ENCODE measurements at regions not wholly inside any gene's neighbourhood (a gene's known extent, or its start where the extent isn't known, plus 50 kb on each side); places are given as distances from the start of the nearest gene placed in this dataset.

- DNase-seq (ENCODE audit: low read depth in 4 of 4, low spot score in 3 of 4) = no peak
Observed at GRCh38 chr7:45235905-45236304, 78.3 kb downstream of the RAMP3 start.

GRCh38 chr7:45236666-45237065 lies 79.1 kb downstream of the RAMP3 start:
- DNase-seq (ENCODE audit: low read depth in 4 of 4, low spot score in 3 of 4) = no peak

GRCh38 chr7:45237788-45238461 lies 80.3 kb downstream of the RAMP3 start:
- DNase-seq (ENCODE audit: low read depth in 4 of 4, low spot score in 3 of 4) = no peak

- no peak for DNase-seq (ENCODE audit: low read depth in 4 of 4, low spot score in 3 of 4)
Observed at GRCh38 chr7:45238806-45239205, 81.2 kb downstream of the RAMP3 start.

- DNase-seq (ENCODE audit: low read depth in 4 of 4, low spot score in 3 of 4) = no peak
Observed at GRCh38 chr7:45239486-45239885, 81.9 kb downstream of the RAMP3 start.

GRCh38 chr7:45240273-45240771 lies 82.7 kb downstream of the RAMP3 start:
- DNase-seq (ENCODE audit: low read depth in 4 of 4, low spot score in 3 of 4) = no peak

GRCh38 chr7:45240926-45241325 lies 83.3 kb downstream of the RAMP3 start:
- DNase-seq (ENCODE audit: low read depth in 4 of 4, low spot score in 3 of 4) = no peak

GRCh38 chr7:45241339-45242109 lies 83.9 kb downstream of the RAMP3 start:
- no peak for DNase-seq (ENCODE audit: low read depth in 4 of 4, low spot score in 3 of 4)

- DNase-seq (ENCODE audit: low read depth in 4 of 4, low spot score in 3 of 4) = no peak
Observed at GRCh38 chr7:45242261-45242660, 84.7 kb downstream of the RAMP3 start.

- no peak for DNase-seq (ENCODE audit: low read depth in 4 of 4, low spot score in 3 of 4)
Observed at GRCh38 chr7:45242698-45243097, 85.1 kb downstream of the RAMP3 start.

GRCh38 chr7:45244981-45245380 lies 87.4 kb downstream of the RAMP3 start:
- DNase-seq (ENCODE audit: low read depth in 4 of 4, low spot score in 3 of 4) = no peak

GRCh38 chr7:45246339-45246738 lies 88.7 kb downstream of the RAMP3 start:
- DNase-seq (ENCODE audit: low read depth in 4 of 4, low spot score in 3 of 4) = no peak

GRCh38 chr7:45252248-45252647 lies 94.7 kb downstream of the RAMP3 start:
- DNase-seq (ENCODE audit: low read depth in 4 of 4, low spot score in 3 of 4) = no peak

GRCh38 chr7:45252857-45253256 lies 95.3 kb downstream of the RAMP3 start:
- DNase-seq (ENCODE audit: low read depth in 4 of 4, low spot score in 3 of 4) = no peak

- no peak for DNase-seq (ENCODE audit: low read depth in 4 of 4, low spot score in 3 of 4)
Observed at GRCh38 chr7:45253368-45253767, 95.8 kb downstream of the RAMP3 start.

- no peak for DNase-seq (ENCODE audit: low read depth in 4 of 4, low spot score in 3 of 4)
Observed at GRCh38 chr7:45255187-45255586, 97.6 kb downstream of the RAMP3 start.

GRCh38 chr7:45256309-45256708 lies 98.7 kb downstream of the RAMP3 start:
- DNase-seq (ENCODE audit: low read depth in 4 of 4, low spot score in 3 of 4) = no peak

- no peak for DNase-seq (ENCODE audit: low read depth in 4 of 4, low spot score in 3 of 4)
Observed at GRCh38 chr7:45256775-45257174, 99.2 kb downstream of the RAMP3 start.

GRCh38 chr7:45257284-45257683 lies 99.7 kb downstream of the RAMP3 start:
- no peak for DNase-seq (ENCODE audit: low read depth in 4 of 4, low spot score in 3 of 4)

- no peak for DNase-seq (ENCODE audit: low read depth in 4 of 4, low spot score in 3 of 4)
Observed at GRCh38 chr7:45258533-45259226, 101.1 kb downstream of the RAMP3 start.

- no peak for DNase-seq (ENCODE audit: low read depth in 4 of 4, low spot score in 3 of 4)
Observed at GRCh38 chr7:45259227-45259596, 101.6 kb downstream of the RAMP3 start.

Measured in right renal pelvis (tissue), 4 donors.